IPS-NIHi7 (cell line): ENCODE measurements at regions not wholly inside any gene's neighbourhood (a gene's known extent, or its start where the extent isn't known, plus 50 kb on each side); places are given as distances from the start of the nearest gene placed in this dataset.
A peak's percentile ranks its signal among the peaks of the same experiment; 100 is the strongest.
"Not testable (repeated sequence)": the region's sequence is repeated elsewhere in the genome, so short reads cannot be mapped to it uniquely, and the experiment has no call there.

Source experiments
- DNase-seq: peaks from one replicate; pipeline ENCODE4 v3.0.0; 2012; ENCODE audit warnings: mixed read lengths; ENCODE audit errors: extremely low spot score

DNA sequence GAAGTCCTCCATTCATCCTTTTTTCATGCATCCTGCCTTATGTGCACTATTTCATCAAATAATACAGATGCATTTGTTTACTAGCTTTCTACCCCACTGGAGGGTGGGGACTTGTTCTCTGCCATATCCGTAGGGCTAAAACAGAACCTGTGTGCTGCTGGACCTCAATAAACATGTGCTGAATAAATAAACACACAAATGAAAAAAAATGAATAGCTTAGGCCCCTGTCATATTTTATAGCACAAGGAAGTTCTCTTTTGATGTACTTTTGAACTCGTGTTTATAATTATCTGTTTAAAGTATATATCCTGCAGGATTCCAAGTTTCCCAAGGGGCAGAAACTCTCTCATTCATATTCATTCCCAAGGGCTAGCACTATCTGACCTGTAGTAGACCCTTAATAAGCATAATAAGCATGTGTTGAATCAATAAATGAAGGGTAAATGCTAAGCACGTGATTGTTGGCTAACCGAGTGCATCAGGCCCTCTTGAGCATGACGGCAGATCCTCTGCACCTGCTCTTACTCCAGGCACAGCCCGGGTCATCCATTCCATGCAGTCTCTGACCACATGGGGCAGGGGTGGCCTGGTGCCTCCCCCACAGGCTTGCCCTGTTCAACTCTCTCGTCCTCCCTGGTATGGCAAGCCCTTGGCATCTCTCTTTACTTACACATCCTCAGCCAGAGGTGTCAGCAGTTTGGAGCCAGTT lies 474.1 kb upstream of the ZMIZ1 start:
- DNase-seq = no peak

DNA sequence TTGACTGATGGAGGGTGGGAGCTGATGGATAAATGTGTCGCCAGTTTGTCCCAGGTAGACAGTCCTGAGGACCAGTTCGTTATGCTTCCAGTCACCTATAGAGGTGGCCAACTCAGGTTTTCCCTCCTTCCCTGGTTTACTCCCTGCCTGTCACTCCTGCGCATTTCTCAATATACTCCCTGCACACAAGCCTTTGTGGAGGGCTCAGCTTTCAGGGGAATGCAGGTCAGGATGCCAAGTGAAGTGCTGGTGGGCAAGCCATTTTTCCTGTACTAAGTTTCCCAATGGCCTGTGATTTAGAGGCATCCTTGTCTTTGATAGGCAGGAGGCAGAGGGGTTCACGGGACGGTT lies 473.5 kb upstream of the ZMIZ1 start:
- DNase-seq = no peak

DNA sequence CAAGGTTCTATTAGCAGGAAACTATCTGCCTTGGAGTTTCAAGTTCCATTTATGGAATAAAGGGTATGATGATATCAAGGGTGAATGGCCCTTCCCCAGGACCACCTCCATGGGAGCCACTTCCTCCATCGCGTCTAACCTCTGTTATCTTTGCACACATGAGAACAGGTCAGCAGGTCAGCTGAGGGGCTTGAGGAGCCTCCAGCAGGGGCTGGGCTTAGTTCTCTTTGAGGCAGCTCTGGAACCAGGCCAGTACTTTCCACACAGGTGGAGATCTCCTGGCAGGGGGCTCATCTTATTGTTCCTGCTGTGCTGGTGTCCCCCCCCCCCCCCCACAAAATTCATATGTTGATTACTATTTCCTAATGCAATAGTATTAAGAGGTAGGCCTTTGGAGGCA lies 472.2 kb upstream of the ZMIZ1 start:
- DNase-seq = no peak

DNA sequence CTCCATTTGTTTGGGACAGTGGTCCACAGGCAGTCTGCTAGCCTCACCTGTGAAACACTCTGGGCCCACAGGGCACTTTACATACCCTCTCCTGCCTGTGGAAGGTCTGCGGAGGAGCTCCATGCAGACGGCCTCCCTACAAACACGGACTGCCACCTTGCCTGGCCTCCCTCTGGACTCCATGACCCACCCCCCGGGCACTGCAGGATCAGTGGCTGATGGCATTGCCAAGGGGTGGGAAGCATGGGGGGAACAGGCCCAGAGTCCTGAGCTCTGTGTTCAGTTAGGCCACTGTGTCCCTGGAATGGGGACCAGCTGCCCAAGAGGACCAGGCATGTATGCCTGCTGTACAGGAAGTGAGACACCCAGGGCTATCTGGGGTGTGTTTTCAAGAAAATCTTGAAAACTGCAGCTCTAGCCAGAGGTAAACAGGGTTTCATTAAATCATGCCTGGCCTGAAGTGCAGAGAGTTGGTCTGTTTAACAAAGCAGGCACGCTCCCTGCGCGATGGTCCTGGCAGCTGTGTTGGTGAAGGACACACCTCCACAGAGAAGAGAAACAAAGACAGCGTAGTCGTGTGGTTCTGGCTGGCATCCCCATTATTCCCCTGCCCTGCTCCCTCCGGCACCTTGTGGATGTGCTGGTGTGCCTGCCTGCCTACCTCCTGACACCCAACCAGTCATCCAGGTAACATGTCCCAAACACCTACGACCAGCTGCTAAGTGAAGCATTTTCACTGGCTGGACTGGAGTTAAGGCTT lies 470.8 kb upstream of the ZMIZ1 start:
- DNase-seq = no peak

DNA sequence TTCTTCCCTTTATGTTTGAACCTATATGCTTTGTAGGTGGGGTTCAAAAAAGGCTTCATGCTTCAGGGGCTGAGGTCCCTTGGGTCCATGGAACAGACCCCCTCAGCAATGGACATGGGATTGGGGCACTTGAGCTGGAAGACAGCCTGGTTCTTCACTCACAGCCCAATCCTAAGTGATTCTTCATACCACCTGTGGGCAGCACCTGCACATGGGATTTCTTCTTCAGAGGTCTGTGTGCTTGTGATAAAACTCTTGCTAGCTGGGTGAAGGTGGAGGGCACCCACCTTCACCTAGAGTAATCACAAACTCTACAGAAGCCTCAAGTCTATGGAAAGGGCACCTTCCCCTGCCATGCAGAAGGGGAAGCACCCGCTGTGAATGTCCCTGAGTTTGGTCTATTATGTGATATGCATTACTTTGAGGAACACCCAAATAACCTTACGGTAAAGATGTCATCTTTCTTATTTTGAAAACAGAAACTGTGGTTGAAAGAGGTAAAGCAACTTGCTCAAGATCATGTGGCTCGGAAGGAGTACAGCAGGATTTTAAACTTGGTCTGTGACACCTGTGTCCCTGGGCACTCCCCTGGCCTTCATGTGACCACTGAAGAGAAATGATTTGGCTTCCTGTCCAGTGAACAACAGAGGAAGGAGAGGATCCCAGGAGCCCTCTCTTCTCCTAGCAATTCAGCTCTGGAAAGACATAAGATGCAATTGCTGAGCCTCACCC lies 469.5 kb upstream of the ZMIZ1 start:
- no peak for DNase-seq

DNA sequence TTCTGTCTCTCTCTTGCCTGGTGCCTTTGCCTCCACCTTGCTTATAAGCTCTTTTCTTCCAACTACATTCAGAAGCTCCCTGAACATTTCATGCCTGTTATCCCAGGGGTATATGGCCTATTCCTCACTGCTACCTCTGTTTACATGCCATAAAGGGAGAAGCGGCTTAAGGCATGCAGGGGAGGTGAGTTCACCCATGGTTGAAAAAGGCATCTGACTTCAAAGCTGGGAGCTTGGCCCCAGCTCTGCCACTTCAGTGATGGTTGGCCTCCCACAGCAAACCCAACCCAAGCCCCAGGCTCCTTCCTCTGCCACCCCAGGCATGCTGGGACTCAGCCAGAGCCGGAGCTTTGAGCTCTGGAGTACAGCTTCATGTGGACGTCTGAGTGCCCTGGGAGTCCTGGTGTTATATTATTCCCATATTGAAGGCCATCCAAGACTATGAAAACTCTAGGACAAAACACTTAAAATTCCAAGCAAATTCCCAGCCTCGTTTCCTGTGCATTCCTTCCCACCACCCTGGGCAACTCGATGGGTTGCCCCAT lies 468.6 kb upstream of the ZMIZ1 start:
- DNase-seq = no peak

DNA sequence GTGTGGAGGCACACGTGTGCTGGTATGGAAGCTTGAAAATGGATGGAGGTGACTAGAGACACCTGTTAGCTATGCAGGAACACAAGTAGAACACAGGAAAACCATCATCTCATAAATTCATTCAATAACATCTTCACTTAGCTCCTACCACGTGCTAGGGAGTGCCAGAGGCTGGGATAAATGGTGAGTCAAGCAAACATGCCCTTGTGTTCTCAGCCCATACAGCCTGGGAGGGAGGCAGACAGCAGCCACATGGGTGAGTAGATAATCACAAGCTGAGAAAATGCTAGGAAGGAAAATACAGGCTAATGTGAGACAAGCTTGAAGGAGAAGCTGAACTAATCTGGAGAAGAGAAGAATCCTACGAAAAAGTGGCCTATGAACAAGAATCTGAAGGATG lies 468.0 kb upstream of the ZMIZ1 start:
- DNase-seq = no peak

DNA sequence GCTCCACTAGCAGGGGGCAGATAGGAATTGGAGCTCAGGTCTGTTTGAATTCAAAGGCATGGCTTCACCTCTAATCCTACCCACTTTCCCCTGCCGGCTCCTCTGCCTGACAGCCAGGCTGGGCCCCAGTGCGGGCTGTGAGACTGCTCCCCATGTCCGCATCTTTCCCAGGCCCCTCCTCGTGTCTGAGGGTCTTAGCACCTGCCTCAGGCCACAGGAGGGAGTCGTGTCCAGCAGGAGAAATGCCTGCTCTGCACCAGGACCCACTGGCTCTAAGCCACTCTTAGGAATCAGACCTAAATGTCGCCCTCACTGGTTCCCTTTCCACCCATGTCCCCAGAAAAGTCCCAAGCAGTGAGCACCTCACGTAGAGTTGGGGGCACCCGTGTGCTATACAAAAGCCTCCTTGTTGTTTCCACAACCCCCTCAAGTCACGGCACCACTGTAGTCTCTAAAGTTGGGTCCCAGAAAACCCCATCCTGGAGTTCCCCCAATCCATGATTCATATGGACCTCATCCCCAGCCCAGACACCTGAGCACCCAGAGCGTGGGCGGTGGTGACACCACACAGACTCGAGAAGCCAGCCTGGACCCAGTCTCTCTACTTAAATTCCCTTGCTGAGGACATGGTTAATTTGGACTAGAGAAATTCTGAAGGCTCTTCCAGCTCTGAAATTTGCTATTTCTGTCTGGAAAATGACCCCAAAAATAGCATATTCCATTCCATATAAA lies 466.4 kb upstream of the ZMIZ1 start:
- DNase-seq = no peak

DNA sequence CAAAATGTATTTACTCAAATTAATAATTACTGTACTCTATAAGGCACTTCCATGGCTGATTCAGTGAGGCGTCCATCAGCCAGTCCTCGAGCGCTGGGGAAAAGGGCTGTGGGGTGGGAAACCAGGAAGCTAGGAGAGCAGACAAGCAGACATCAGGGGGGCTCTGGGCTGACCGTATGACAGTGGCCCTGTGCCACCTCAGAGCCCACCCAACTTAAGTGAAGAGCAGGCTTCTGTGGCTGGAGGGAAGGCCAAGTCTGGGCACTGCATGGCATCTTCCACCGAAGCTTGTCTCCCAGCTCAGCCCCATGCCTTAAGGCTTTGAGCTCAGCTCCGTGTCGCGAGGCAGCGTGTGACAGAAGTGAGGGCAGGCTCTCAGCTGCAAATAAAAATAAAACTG lies 464.5 kb upstream of the ZMIZ1 start:
- DNase-seq = no peak

DNA sequence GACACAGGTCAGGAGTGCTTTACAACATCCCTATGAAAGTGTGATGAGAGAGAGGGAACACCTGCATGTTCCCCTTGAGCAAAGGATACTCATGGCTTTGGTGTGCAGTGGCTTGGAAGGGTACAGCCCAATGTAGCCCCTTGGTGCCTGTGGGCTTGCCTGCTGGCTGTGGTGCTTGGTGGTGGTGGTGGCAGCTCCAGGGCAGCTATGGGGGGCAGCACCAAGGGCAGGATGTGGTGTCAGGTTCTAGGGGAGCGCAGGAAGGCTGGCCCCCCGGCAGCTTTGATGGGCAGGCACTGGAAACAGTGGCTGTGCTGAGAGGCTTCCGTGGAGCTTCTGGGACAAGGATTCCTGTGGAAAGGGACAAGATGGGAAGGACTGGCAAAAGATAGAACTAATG lies 464.0 kb upstream of the ZMIZ1 start:
- DNase-seq = no peak

DNA sequence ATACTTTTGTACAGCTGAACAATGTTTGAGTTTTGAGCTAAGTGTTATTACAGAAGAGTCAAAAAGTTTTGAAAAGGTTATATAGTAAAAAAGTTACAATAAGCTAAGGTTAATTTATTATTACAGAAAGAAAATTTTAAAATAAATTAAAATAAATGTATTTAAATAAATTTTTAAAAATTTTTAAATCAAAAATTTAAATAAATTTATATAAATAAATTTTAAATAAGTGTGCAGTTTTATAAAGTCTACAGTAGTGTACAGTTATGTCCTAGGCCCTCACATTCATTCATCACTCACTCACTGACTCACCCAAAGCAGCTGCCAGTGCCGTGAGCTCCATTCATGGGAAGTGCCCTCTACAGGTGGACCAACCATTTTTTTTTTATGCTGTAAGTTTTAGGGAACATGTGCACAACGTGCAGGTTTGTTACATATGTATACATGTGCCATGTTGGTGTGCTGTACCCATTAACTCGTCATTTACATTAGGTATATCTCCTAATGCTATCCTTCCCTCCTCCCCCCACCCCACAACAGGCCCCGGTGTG lies 462.9 kb upstream of the ZMIZ1 start:
- no peak for DNase-seq

DNA sequence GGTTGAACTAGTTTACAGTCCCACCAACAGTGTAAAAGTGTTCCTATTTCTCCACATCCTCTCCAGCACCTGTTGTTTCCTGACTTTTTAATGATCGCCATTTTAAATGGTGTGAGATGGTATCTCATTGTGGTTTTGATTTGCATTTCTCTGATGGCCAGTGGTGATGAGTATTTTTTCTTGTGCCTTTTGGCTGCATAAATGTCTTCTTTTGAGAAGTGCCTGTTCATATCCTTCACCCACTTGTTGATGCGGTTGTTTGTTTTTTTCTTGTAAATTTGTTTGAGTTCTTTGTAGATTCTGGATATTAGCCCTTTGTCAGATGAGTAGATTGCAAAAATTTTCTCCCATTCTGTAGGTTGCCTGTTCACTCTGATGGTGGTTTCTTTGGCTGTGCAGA lies 462.0 kb upstream of the ZMIZ1 start:
- not testable (repeated sequence) for DNase-seq

DNA sequence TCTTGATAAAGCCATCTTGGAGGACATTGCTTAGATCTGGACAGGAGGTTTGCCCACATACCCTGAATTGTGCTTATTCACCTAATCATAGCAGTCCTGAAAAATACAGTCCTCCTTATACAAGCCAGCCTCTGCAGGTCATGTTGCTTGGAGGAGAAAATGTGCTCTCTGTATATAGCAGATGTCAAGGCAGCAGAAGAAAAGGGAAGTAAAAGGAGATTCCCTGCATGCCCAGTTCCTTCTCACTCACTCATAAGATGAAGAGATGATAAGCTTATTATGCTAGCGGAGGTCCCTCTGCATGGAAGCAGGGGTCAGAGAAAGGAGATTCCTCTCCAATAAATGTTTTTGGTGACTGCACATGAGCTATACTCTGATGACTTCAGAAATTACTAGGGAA lies 458.8 kb upstream of the ZMIZ1 start:
- DNase-seq = no peak

DNA sequence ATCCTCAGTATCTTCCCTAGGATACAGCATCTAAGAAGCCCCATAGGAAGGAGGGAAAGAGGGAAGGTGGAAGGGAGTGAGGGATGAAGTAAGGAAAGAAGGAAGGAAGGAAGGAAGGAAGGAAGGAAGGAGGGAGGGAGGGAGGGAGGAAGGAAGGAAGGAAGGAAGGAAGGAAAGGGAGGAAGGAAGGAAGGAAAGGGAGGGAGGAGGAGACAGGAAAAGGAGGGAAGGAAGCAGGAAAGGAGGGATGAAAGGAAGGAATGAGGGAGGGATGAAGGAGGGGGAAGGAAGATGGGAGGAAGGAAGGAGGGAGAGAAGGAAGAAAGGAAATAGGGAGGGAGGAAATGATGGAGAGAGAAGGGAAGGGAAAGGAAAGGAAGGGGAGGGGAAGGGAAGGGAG lies 455.6 kb upstream of the ZMIZ1 start:
- no peak for DNase-seq

DNA sequence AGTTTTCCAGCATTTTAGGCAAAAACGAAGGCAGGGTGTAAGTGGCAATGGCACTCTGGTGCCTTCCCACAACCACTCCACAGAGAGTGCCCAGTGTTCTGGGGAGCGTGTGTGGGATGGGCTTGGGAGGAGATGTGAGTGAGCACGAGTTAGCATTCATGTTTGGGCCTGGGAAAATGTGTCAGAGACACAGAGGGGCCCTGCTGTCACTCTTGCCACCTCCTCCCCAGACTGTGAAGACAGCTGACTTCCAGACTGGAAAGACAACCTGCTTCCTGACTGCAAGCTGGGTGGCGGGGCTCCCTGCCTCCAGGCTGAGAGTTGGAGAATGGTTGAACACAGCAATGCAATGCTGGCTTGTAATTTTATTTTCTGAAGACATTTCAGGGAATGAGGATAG lies 454.5 kb upstream of the ZMIZ1 start:
- no peak for DNase-seq

DNA sequence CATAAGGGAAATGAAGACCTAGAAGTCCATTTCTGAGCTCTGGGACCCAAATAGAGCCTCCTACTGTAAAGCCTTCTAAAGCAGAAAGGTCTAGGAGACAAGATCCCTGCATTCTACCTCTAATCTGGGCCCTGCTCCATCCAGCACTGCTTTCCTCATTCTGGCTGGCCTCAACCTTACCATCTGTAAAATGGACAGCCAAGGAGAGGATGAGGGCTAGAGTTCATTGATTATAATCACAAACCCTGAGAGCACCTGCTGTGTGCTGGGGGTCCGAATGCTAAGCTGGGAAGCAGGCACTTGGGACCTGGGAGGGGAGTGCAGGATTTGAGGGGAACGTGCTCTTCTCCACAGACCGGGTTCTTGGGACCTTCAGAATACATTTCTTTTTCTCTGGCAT lies 454.0 kb upstream of the ZMIZ1 start:
- DNase-seq = no peak

DNA sequence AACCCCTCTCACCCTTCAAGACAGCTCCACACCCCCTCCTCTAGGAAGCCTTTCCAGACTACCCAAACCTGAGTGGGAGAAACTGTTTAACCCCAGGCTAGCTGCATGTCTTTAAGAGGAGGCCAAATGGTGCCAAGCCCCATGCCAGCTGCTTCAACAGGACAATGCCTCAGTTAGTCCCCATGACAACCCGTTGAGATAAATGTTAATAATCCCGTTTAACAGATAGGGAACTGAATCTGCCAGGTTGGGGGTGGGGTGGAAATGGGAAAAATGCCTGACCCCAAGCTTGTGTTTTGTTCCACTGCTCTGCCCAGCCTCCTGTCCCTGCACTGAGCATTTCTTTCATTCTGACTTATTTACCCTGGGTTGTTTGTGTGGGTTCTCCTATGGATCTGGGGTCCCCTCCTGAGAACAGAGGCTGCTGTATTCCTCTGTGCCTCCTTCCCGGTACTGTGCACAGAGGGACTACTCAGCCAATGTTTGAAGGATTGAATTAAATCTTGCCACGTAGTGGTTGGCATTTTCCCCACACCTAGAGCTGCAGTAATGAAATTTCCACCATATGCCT lies 452.6 kb upstream of the ZMIZ1 start:
- DNase-seq = no peak

DNA sequence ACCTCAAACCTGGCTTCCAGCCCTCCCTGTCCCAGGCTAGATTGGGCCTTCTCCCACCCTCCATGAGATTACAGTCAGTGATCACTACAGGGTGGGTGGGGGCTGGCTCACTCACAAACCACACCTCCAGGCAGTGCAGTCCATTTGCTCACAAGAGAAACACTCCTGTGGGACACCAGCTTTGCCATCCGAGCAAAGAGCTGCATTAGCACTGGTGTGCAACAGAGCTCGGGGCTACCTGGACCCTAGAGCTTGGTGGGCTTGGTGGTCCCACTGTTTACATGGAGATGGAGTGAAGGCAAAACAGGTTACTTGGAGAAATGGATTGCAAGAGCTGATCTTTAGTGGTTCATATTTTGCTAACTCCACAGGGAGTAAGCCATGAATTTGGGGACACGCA lies 451.7 kb upstream of the ZMIZ1 start:
- DNase-seq = no peak

DNA sequence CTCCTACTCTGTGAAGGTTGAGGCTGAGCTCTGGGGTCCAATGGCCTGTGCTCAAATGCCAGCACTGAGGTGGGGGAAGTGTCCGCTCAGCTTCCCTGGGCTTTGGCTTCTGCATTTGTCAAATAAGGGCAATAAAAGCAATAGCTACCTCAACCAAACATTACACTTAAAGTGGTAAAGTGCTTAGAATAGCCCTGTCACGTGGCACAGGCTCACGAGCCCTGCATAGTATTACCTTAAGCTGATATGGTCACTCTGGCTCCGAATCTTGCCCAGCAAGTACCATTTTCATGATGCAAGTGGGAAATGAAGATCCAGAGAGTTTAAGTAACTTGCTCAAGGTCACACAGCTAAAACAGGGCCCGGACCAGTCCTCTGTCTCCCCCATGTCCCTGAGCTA lies 451.1 kb upstream of the ZMIZ1 start:
- no peak for DNase-seq

DNA sequence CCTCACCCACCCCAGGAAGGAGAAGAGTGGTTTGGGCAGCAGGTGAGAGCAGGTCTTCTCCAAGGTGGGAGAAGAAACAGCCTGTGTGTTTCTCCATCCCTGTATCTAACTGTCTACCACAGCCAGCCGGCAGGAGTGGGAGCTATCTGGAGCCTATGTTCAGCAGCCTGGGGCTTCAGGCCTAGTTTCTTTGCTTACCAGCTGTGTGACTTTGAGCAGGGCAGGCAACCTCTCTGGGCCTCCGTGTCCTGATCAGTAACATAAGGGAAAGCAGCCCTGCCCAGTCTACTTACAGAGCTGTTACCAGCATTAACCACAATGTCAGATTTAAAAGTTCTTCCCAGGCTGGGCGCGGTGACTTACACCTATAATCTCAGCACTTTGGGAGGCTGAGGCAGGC lies 450.7 kb upstream of the ZMIZ1 start:
- no peak for DNase-seq

DNA sequence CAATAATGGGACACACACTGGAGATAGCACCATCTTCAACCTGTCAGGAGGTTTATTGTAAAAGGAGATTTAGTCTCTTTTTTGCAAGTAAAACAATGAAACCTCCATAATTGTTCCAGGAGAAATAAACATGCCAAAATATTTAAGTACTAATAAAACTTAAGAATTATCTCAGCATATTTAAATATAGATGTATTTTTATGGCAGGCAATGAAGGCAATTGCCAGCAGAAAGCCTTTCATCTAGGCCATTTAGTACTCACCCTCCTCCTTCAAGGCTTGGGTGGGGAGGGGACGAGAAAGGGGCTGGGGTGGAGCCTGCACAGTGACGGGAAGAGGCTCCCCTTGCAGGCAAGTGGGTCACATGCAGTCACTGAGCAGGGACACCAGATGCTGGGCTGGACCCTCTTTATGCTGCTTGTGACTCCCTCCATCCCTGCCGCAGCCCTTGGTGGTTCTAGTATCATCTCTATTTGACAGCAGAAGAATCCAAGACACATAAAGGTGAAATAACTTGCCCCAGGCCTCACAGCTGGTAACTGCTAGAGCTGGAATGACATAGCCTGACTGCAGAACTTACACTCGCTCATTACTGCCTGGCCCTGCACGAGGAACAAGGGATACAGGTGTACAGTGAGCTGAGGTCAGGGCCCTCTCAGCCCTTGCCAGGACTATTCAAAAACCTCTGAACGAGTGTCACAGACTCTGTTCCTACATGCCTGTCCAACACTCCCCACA lies 449.5 kb upstream of the ZMIZ1 start:
- peak; percentile 43 for DNase-seq
